NCI-H2196 (cell line): ENCODE measurements at regions not wholly inside any gene's neighbourhood (a gene's known extent, or its start where the extent isn't known, plus 50 kb on each side); places are given as distances from the start of the nearest gene placed in this dataset.
"Not testable (repeated sequence)": the region's sequence is repeated elsewhere in the genome, so short reads cannot be mapped to it uniquely, and the experiment has no call there.

ENCODE experiments used
- DNase-seq: peaks from one replicate; lab custom pipeline; 2025; ENCODE audit not compliant: unreplicated experiment; lab: John Stamatoyannopoulos, UW

DNA sequence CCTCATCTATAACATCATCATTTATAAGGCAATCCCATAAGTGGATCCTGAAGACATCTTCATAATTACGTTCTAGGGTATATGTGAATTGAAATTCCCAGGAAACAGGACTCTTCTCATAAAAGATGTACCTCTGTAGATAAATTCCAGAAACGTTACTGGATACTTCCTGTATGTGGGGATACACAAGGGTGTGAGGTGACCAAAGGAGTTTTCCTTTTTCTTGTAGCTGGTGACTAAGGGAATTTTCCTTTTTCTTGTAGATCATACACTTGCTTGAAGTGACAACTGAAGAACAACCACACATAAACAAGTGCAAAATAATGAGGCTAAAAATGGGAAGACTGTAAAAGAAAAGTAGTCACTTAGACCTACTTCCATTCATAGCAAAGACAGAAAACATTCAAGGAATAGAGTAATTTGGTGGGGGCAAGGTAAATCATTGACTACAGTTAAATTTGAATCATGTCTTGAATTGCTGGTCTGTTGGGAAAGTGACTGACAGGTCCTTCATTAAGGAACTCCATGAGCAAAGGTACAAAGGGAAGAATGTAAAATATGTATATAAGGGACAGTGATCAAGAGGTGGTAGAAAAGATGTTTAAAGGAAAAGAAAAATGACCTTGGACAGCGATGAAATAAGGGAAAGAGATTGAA, 53.2 kb upstream of the UBE2E3 start:
- no peak for DNase-seq

DNA sequence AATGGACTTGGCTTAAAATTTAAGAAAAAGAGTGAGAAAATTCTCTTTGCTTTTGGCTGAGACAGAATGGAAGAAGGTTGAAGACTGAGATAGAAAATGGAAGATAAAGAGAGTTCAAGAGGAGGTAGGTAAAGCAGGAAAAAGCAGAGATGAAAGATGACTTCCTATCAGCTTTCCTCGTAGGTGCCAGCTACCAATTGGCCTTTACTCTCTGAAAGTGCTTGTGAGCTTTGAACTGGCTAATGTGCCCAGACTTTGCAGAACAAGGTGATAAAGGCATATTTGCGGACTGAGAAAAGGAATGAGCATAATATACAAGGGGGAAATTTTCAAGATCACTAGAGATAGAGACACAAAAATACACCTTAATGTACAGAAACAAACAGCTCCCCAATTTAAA, 54.7 kb upstream of the UBE2E3 start:
- DNase-seq: no peak

DNA sequence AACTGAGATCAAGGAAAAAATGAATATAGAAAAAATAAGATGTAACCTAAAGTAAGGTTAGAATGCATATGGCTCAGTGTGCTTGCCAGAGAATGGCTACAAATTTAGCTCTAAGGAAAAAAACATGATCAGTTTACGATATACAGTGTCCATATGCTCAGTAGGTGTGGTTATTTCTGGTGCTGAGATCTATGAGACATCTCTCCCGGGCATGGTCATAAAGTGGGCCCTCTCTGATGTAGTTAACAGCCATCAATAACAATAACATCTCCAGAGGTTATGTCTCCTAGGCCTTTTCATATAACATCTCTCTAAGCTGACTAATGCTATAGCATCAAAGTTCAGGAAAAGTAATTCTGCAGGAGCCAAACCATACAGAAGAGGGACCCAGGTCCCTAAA, 56.3 kb upstream of the UBE2E3 start:
- no peak for DNase-seq

DNA sequence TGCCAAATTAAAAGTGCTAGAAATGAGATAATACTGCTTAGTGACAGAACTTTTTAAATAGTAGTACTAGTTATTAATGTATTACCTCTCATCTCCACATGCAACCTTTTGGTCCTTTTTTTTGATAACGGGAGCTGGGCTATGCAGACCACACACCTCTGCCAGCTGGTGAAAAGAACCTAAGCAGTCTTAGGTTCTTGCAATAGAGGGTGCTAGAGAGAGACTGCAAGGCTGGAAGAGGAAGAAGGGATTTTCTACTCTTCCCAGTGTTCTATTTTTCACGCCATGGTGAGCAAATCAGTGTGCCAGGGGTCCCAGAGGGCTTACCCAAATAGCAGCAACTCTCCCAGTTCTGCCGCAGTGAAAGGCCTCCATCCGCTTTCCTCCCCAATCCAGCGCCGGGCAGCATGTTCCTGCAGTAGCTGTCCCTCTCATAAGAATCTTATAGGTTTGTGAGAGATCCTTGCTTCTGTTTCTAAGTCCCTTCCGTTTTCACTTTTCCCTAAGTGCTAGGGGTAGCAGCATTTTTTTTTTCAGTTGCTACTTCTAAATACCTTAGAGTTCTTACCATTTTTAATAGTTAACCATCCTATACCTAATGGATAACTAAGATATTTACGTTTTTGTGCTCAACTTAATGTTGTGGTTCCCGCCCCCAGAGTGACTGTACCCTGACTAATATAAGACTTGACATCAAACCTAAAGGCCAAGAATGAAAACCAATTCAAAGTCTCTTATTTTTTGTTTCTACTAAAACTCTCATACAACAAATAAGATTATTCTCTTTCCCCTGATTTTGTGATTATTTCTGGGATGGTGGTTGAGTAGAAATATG, 69.4 kb upstream of the UBE2E3 start:
- DNase-seq: no peak

DNA sequence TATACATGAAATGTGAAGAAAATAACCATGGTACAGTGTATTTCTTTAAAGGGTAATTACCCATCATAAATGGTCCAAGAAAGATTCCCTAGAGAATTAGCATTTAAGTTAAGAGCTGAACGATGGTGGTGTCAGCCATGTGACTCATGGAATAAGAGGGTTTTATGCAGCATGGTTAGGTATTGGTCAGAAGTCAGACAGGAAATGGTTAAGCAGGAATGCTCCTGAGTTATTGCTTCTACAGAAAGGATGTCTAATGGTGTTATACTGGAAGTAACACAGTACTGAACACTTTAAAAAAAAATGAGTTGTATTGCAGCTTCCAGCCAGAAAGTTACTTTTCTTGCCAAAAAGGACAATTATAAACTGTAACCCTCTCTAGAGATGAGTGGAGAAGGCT, 72.7 kb upstream of the UBE2E3 start:
- DNase-seq: no peak

DNA sequence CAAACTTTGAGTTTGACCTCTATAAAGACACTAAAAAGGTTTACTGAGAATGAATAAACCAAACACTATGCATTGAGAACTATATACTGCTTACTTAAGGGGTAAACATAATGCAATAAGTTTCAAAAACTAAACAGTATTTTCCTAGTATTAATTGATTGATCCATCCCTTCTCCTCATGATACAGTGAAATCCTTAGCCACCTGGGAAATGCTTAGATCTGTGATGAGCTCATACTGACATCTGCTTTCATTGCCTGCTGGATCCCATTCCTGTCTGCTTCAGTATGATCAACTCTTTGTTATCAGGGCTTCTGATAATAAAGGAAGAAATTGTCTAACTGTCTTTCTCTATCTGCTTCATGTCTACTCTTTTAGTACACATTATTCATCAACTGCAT, 74.9 kb upstream of the UBE2E3 start:
- no peak for DNase-seq

DNA sequence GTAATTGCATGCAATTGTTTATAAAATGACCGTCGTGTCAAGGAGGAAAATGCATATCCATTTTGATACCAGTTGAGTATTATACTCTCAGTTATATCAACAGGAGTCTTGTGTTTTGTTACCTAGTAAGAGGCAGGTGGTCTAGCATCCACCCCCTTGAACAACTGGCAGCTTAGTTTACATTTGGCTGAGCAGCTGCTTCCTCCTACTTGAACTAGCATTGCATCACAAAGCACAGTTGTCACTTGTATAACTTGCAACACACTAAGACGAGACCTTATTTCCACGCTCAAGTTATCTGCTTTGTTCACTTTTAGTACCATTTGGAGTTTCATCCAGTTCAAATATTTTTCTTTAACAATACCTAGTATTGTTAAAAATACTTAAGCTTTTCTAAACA, 75.4 kb upstream of the UBE2E3 start:
- DNase-seq: no peak

DNA sequence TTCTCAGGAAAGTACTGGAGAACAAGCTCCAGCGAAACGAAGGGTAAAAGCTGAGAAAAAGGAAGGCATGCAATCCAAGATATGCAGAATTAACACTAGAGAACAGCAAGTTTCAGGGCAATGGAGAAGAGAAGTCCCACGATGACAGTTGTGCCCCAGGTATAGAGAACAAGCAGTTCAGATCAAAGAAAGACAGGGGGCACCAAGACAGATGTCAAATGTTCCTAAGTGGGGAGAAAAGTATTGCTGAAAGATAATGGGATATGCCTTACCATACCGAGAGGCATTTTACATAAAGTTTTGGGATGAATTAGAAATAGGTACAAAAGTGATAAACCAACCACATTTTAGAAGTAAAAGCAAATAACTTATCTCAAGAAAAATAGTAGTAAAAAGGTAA, 79.1 kb upstream of the UBE2E3 start:
- no peak for DNase-seq

DNA sequence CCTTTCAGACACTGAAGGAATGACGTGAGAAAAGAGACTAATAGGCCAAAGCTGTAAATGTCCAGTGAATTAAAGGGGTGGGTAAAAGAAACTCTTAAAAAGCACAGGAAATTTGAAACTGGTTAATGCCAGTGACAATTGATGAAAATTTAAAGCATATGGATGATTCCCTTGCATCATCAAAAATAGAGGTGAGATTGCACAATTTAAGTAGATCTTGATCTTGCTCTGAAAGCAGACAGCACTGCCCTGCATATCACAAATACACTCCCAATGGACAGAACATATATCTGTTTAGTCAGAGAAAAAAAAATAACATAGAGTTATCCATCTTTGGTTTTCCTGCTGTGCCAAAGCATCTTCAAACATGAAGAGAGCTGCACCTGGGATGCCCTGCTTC, 86.7 kb upstream of the UBE2E3 start:
- no peak for DNase-seq

DNA sequence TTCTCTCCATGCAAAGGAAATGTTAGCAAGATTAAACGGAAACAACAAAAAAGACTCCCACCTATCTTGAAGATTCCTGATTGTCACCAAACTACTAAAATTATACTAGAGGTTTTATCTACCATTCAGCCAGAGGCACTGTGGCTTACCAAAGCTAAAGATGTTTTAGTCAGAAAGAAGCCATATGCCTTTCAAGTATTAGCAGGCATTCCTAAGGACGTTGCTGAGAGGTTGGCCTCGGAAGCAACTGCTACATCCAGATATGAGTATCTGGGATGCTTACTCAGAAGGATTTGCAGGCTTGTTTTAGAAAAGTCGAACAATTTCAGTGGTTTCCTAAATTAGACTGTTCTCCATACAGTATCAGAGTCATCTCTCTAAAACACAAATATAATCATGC, 88.3 kb upstream of the UBE2E3 start:
- DNase-seq: no peak

DNA sequence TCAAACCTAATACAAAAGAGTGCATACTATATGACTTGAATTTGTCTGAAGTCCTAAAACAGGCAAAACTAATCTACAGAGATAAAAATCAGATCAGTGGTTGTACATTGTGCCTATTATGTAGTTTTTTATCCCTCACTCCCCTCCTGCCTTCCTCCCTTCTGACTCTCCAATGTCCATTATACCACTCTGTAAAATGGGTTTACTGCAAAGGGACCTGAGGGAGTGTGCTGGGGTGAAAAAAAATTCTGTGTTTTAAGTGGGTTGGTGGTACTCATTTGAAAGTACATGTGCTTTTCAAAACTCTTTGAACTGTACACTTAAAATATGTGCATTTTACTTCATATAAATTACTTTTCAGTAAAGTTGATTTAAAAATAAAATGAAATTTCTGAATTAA, 89.0 kb upstream of the UBE2E3 start:
- DNase-seq: no peak

DNA sequence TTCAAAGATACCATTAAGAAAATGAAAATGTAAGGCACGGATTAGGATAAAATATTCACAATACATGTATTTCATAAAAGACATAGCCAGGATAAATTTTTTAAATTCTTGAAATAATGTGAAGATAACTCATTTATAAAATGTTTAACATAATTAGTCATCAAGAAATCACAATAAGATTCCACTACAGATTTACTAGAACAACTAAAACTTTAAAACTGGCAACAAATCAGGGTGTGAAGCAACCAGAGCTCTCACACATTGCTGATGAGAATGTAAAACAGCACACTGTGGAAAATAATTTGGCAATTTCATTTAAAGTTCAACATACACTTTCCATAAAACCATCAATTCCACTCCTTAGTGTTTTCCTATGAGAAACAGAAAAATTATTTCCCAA, 89.6 kb upstream of the UBE2E3 start:
- no peak for DNase-seq

DNA sequence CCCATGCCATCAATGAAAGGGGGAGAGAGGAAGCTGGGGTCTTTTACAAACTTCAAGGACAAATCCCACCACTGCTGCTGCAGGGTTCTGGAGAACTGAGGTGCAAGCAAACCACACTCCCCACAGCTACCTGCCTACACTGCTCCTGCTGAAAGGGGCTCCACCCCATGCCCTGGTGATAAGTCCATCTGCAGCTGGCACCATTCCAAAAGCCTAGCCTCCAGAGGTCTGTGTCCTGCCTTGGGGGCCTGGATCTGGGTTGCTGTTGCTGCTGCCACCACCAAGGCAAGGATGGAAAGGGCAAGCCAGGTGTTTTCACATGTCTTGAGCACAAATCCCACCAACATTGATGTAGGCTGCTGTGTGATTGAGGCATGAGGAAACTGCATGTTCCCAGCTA, 97.4 kb upstream of the UBE2E3 start:
- no peak for DNase-seq

DNA sequence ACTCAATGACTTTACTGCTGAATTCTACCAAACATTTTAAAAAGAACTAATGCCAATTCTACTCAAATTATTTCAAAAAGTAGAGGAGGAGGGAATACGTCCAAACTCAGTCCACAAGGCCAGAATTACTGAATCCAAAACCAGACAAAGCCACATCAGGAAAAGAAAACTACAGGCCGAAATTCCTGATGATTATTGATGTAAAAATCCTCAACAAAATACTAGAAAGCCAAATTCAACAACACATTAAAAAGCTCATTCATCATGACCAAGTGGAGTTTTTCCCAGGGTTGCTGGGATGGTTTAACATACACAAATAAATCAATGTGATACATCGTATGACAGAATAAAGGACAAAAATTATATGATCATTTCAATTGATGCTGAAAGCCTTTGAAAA, 103.9 kb upstream of the UBE2E3 start:
- no peak for DNase-seq

DNA sequence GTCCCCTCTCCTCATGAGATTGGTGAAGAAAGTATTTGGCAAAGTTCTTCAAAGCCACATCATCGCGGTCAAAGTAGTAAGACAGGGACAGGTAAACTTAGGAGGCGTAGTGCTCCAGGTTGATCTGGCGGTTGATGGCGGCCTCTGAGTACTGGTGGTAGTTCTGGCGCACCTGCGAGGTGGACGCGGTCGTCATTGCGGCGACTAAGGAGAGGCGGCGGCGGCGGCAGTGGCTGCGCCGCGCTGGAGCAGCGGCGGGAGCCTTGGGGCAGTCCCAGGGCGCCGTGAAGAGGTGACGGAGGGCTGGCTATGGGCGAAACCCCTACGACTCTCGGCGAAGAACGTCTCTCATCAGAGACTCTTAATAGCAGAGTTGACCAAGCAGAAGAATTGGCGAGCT, 107.2 kb upstream of the UBE2E3 start:
- no peak for DNase-seq

DNA sequence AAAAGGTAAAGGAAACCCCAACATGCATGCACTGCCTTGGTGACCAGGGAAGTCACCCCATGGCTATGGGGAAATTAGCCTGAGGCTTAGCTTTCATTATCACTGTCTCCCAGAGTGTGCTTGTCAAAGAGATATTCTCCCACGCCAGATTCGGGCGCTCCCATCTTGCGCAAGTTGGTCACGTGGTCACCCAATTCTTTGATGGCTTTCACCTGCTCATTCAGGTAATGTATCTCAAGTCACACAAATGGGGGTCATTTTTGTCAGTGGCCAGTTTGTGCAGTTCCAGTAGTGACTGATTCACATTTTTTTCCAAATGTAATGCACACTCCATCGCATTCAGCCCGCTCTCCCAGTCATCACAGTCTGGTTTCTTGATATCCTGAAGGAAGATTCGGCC, 107.6 kb upstream of the UBE2E3 start:
- not testable (repeated sequence) for DNase-seq

DNA sequence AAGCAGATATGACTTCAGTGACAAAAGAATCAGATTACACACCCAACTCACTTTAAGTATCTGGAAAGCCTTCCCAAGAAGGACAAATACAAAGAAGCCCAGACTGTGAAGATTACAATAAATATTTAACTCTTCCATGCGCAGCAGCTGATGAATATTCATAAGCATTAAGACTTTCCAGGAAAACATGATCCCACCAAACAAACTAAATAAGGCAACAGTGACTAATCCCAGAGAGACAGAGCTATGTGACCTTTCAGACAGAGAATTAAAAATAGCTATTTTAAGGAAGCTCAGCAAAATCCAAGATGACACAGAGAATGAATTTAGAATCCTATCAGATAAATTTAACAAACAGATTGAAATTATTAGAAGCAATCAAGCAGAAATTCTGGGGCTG, 108.2 kb upstream of the UBE2E3 start:
- DNase-seq: no peak

DNA sequence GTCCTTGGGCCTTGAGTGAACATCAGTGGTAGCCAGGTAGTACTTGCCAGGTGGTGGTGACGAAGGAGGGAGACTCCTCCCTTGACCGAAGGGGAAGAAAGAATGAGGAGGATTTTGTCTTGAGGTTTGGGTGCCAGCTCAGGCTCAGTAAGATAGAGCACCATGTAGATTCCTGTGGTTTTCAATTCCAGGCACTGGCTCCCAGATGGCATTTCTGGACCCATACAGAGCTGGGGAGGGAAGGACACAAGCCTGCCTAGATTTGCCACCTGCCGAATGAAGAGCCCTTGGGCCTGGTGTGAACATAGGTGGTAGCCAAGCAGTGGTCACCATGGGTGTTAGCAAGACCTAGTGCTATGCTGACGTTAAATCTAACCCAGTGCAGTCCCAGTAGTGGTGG, 108.8 kb upstream of the UBE2E3 start:
- no peak for DNase-seq

DNA sequence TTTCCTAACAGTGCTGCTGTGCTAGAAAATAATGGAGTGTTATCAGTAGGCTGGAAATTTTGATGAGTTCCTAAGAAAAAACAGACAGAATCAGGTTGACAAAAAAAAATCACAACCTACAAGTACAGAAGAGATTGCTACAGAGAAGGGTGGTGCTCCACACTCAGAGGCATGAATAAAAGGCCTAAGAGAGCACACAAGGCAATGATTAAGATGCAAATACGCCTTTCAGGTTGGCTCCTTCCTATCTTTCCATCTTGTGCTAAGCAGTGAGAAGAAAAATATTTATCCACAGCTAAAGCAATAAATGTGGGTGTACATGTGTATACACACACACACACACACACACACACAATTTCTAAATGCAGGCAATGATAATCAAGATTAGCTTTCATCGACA, 130.6 kb upstream of the UBE2E3 start:
- no peak for DNase-seq

DNA sequence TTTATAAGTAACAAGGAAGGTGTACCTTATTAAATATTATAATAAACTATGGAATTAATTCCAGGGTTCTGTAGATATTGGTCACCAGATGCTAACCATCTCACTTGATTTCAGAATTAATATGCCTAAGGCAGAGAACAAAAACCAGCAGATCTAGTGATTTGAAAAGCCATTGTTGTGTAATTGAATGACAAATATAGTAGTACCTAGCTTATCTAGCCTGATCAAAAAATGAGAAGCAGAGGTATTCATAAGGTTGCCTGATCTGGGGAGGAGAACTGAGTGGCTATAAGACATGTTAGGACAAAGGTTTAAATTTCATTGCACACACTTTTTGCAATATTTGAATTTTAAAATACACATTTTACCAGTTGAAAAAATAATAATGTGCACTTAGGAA, 132.0 kb upstream of the UBE2E3 start:
- no peak for DNase-seq

DNA sequence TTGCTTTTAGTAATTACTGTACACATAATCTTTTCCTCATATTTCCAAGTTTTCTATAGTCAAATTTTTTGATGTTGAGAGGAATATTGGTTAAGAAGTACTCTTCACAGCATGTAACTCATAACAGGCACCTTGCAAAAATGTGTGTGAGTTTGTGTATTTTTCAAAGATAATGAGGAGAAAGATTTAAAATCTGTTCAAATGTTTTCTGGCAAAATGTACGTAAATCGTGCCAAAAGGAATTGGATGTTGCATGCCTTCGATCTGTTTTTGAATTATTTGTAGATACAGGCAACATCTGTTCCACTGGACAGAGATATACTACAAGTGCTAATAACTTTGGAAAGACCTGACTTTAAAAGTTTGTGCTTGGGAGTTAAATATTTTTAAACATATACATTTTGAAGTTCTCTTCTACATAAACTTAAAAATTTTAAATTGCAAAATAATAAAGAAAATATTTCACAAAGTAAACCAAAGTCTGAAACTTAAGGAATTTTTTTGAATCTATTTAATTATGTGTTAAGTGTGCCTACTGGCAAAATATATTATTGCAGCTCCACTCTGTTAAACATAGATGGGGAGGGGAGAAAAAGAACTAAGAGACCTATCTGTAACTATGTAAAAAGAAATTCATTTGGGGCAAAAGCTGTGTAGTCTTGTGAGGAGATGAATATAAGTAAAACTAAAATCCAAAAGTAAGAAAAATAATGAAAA, 133.5 kb upstream of the UBE2E3 start:
- DNase-seq: no peak

DNA sequence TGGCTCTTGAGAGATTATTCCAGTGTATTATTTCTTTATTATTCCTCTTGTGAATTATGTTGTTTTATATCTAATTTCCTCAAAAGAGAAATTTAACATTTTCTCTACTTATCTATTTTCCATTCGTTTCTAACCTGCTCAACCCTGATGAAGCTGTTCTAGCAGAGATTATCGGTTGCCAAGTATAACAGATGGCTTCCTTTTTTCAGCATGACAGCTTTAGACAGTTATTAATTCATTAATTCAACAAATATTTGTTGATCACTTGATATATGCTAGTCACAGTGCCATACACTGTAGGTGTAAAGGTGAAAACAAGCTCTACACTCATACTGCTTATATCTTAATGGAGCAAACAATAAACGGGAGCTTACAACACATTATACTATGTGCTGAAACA, 137.9 kb upstream of the UBE2E3 start:
- DNase-seq: no peak
